ENCODE measurements at regions not wholly inside any gene's neighbourhood (a gene's known extent, or its start where the extent isn't known, plus 50 kb on each side); places are given as distances from the start of the nearest gene placed in this dataset.

DNA sequence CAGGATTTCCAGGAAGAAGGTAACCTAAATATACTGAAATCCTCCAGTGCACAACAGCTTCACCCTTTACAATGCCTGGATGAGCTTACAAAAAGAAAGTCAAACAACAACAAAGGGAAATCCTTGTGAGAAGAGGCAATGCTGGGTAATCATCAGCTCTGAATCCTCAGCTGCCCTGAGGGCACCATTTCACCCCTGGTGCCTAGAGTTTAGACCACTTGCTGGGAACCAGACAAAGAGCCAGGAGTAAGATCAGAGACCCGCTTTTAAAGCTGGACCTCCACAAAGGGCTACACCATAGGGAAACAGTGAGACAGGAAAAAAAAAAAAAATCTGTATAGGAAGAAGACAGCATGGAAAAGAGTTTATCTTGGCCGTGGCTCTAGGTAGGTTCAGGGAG lies 97.0 kb downstream of the FOXI3 start:
- DNase-seq (ENCODE audit: low read depth in 1 of 2, low spot score in 1 of 2), result no peak
- no peak for TF ChIP-seq GABPA (IDR thresholded peaks at IDR 0.05; ENCODE audit: low read depth)
- no peak for TF ChIP-seq SPI1 (IDR thresholded peaks at IDR 0.05; ENCODE audit: borderline replicate concordance, low read depth)
- TF ChIP-seq, protein P1, sequence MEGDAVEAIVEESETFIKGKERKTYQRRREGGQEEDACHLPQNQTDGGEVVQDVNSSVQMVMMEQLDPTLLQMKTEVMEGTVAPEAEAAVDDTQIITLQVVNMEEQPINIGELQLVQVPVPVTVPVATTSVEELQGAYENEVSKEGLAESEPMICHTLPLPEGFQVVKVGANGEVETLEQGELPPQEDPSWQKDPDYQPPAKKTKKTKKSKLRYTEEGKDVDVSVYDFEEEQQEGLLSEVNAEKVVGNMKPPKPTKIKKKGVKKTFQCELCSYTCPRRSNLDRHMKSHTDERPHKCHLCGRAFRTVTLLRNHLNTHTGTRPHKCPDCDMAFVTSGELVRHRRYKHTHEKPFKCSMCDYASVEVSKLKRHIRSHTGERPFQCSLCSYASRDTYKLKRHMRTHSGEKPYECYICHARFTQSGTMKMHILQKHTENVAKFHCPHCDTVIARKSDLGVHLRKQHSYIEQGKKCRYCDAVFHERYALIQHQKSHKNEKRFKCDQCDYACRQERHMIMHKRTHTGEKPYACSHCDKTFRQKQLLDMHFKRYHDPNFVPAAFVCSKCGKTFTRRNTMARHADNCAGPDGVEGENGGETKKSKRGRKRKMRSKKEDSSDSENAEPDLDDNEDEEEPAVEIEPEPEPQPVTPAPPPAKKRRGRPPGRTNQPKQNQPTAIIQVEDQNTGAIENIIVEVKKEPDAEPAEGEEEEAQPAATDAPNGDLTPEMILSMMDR (IDR thresholded peaks at IDR 0.05; ENCODE audit: insufficient read depth, low read length), result no peak
- no peak for TF ChIP-seq POLR2AphosphoS5 (IDR thresholded peaks at IDR 0.05; ENCODE audit: low read depth)
- TF ChIP-seq, protein P2, sequence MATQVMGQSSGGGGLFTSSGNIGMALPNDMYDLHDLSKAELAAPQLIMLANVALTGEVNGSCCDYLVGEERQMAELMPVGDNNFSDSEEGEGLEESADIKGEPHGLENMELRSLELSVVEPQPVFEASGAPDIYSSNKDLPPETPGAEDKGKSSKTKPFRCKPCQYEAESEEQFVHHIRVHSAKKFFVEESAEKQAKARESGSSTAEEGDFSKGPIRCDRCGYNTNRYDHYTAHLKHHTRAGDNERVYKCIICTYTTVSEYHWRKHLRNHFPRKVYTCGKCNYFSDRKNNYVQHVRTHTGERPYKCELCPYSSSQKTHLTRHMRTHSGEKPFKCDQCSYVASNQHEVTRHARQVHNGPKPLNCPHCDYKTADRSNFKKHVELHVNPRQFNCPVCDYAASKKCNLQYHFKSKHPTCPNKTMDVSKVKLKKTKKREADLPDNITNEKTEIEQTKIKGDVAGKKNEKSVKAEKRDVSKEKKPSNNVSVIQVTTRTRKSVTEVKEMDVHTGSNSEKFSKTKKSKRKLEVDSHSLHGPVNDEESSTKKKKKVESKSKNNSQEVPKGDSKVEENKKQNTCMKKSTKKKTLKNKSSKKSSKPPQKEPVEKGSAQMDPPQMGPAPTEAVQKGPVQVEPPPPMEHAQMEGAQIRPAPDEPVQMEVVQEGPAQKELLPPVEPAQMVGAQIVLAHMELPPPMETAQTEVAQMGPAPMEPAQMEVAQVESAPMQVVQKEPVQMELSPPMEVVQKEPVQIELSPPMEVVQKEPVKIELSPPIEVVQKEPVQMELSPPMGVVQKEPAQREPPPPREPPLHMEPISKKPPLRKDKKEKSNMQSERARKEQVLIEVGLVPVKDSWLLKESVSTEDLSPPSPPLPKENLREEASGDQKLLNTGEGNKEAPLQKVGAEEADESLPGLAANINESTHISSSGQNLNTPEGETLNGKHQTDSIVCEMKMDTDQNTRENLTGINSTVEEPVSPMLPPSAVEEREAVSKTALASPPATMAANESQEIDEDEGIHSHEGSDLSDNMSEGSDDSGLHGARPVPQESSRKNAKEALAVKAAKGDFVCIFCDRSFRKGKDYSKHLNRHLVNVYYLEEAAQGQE (IDR thresholded peaks at IDR 0.05; ENCODE audit: insufficient replicate concordance, low read depth), result no peak
- no peak overlapping the region for H3K27ac ChIP-seq (replicated peaks)
- no peaks in the 10 kb centered on the region for H3K27me3 ChIP-seq (ENCODE audit: insufficient read depth, poor library complexity, severe bottlenecking)
- H3K4me3 ChIP-seq (replicated peaks; ENCODE audit: insufficient read depth, low read length), result no peak overlapping the region

DNA sequence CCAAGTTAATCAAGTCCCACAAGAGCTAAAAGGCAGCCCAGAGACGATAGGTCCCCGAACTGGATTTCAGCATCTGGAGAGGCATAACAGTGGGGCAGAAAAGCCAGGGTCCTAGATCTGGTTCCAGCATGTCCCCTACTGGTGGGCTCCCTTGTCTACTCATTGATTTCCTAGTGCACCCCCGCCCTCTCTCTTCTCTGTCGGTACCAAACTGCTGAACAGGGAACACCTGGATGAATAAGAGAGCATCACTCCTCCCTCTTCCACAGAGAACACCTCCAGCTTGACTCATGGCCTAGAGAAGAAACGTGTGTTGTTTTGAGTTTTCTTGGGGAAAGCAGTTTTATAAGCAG lies 101.3 kb downstream of the FOXI3 start:
- TF ChIP-seq, protein P1 (IDR thresholded peaks at IDR 0.05; ENCODE audit: insufficient read depth, low read length), result no peak
- TF ChIP-seq GABPA (IDR thresholded peaks at IDR 0.05; ENCODE audit: low read depth) (no peak), SPI1 (IDR thresholded peaks at IDR 0.05; ENCODE audit: borderline replicate concordance, low read depth) (no peak), POLR2AphosphoS5 (IDR thresholded peaks at IDR 0.05; ENCODE audit: low read depth) (no peak)
- TF ChIP-seq, protein P2 (IDR thresholded peaks at IDR 0.05; ENCODE audit: insufficient replicate concordance, low read depth), result no peak
- DNase-seq (ENCODE audit: low read depth in 1 of 2, low spot score in 1 of 2), result no peak
- no peak overlapping the region for H3K4me3 ChIP-seq (replicated peaks; ENCODE audit: insufficient read depth, low read length)
- H3K27ac ChIP-seq (replicated peaks), result no peak overlapping the region
- H3K27me3 ChIP-seq (ENCODE audit: insufficient read depth, poor library complexity, severe bottlenecking), result no peaks in the 10 kb centered on the region

- Histone ChIP-seq H3K4me3 (replicated peaks; ENCODE audit: insufficient read depth, low read length) (no peak overlapping the region), H3K27me3 (ENCODE audit: insufficient read depth, poor library complexity, severe bottlenecking) (no peaks in the 10 kb centered on the region), H3K27ac (replicated peaks) (no peak overlapping the region)
- peak in 1 of 2 experiments; percentile 36 for DNase-seq (ENCODE audit: low read depth in 1 of 2, low spot score in 1 of 2)
- TF ChIP-seq POLR2AphosphoS5 (IDR thresholded peaks at IDR 0.05; ENCODE audit: low read depth) (no peak), GABPA (IDR thresholded peaks at IDR 0.05; ENCODE audit: low read depth) (no peak)
- TF ChIP-seq, protein P1 (IDR thresholded peaks at IDR 0.05; ENCODE audit: insufficient read depth, low read length), result peak; percentile 63
Observed at GRCh38 chr2:88350331-88351248, 101.9 kb downstream of the FOXI3 start.

All from HL-60 (cell line).